ENCODE measurements at regions not wholly inside any gene's neighbourhood (a gene's known extent, or its start where the extent isn't known, plus 50 kb on each side); places are given as distances from the start of the nearest gene placed in this dataset.
"Not testable (repeated sequence)": the region's sequence is repeated elsewhere in the genome, so short reads cannot be mapped to it uniquely, and the experiment has no call there.

DNA sequence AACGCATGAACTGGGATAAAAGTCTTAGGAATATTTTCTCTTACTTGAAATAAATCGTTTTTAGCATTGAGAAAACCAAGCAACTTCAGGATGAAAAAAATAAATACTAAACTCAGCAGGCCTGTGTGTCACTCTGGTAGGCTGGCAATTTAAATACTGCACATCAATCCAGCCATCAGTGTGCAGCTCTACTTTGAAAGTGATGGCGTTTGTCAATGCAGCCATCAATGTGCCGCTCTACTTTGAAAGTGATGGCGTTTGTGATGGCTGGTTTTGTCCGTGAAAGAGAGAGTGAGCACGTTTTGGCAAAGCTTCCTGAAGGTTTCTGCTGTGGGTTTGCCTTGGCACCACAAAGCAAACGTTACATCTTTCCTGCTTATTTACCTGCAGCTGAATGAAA is 543.5 kb upstream of the SALL3 start:
- Mint-ChIP-seq H3K9me3 (peaks cover 9 to 24% (median 19%) of the 10 kb centered on the region in 7 donors), H3K4me1 (no peaks in the 10 kb centered on the region), H3K4me3 (no peak overlapping the region), H3K36me3 (no peaks in the 10 kb centered on the region), H3K27me3 (ENCODE audit: low read depth in 3 of 3) (peaks cover 0 to 2% (median 0%) of the 10 kb centered on the region in 3 donors), H3K27ac (no peak overlapping the region)
- intact Hi-C loops (cut with micrococcal nuclease), result no loop called here
- Histone ChIP-seq H3K27ac (ENCODE audit: low read depth in 1 of 2, low read length in 2 of 2) (no peak overlapping the region), H3K4me1 (ENCODE audit: control insufficient read depth in 1 of 2, insufficient read depth in 2 of 2, low read length in 2 of 2) (no peaks in the 10 kb centered on the region), H2AFZ (ENCODE audit: insufficient read depth, low read depth, low read length, poor library complexity, severe bottlenecking) (no peak overlapping the region), H4K20me1 (ENCODE audit: insufficient read depth, low read length) (no peaks in the 10 kb centered on the region), H3K79me2 (ENCODE audit: insufficient read depth, low read length) (no peaks in the 10 kb centered on the region), H3K9ac (ENCODE audit: insufficient read depth, low read length, poor library complexity, severe bottlenecking) (no peak overlapping the region), H3K36me3 (replicated peaks in 1 of 2; ENCODE audit: control insufficient read depth in 1 of 2, insufficient read depth in 2 of 2, low read length in 2 of 2) (no peaks in the 10 kb centered on the region), H3K4me3 (replicated peaks in 1 of 3; ENCODE audit: low read depth in 2 of 3, low read length in 3 of 3) (no peak overlapping the region), H3K4me2 (replicated peaks; ENCODE audit: extremely low read depth, low read length, poor library complexity, severe bottlenecking) (no peak overlapping the region), H3K9me3 (replicated peaks in 1 of 2; ENCODE audit: control insufficient read depth in 1 of 2, insufficient read depth in 1 of 2, low read length in 2 of 2) (peaks cover 26 to 42% of the 10 kb centered on the region in 2 donors), H3K27me3 (ENCODE audit: control insufficient read depth in 2 of 2, insufficient read depth in 2 of 2, low read length in 2 of 2) (no peaks in the 10 kb centered on the region)
- no peak for DNase-seq
- WGBS (ENCODE audit: insufficient coverage), result 79% methylated on average over 5 of the region's 8 CpGs
- TF ChIP-seq, protein P1, sequence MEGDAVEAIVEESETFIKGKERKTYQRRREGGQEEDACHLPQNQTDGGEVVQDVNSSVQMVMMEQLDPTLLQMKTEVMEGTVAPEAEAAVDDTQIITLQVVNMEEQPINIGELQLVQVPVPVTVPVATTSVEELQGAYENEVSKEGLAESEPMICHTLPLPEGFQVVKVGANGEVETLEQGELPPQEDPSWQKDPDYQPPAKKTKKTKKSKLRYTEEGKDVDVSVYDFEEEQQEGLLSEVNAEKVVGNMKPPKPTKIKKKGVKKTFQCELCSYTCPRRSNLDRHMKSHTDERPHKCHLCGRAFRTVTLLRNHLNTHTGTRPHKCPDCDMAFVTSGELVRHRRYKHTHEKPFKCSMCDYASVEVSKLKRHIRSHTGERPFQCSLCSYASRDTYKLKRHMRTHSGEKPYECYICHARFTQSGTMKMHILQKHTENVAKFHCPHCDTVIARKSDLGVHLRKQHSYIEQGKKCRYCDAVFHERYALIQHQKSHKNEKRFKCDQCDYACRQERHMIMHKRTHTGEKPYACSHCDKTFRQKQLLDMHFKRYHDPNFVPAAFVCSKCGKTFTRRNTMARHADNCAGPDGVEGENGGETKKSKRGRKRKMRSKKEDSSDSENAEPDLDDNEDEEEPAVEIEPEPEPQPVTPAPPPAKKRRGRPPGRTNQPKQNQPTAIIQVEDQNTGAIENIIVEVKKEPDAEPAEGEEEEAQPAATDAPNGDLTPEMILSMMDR (IDR thresholded peaks at IDR 0.05), result no peak

DNA sequence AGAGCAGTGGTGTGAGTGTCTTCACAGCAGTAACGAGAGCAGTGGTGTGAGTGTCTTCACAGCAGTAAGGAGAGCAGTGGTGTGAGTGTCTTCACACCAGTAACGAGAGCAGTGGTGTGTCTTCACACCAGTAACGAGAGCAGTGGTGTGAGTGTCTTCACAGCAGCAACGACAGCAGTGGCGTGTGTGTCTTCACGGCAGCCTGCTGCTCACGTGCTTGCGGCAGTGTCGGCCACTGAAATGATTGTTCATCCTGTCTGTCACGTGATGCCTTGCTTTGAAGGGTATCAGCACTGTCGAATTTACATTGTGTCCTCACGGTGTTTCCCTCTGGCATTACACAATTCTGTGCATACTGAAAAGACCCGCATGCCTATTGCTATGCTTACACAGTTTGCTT is 541.4 kb upstream of the SALL3 start:
- H3K27me3 Mint-ChIP-seq (ENCODE audit: low read depth in 3 of 3); H3K27ac ChIP-seq (ENCODE audit: low read depth in 1 of 2, low read length in 2 of 2); DNase-seq; H3K36me3 Mint-ChIP-seq; H4K20me1 ChIP-seq (ENCODE audit: insufficient read depth, low read length); H3K4me1 Mint-ChIP-seq; H3K27me3 ChIP-seq (ENCODE audit: control insufficient read depth in 2 of 2, insufficient read depth in 2 of 2, low read length in 2 of 2); H3K4me1 ChIP-seq (ENCODE audit: control insufficient read depth in 1 of 2, insufficient read depth in 2 of 2, low read length in 2 of 2); H3K27ac Mint-ChIP-seq; intact Hi-C loops (cut with micrococcal nuclease); H3K4me2 ChIP-seq (replicated peaks; ENCODE audit: extremely low read depth, low read length, poor library complexity, severe bottlenecking); H2AFZ ChIP-seq (ENCODE audit: insufficient read depth, low read depth, low read length, poor library complexity, severe bottlenecking); H3K4me3 ChIP-seq (replicated peaks in 1 of 3; ENCODE audit: low read depth in 2 of 3, low read length in 3 of 3); H3K36me3 ChIP-seq (replicated peaks in 1 of 2; ENCODE audit: control insufficient read depth in 1 of 2, insufficient read depth in 2 of 2, low read length in 2 of 2); H3K79me2 ChIP-seq (ENCODE audit: insufficient read depth, low read length); H3K4me3 Mint-ChIP-seq; H3K9ac ChIP-seq (ENCODE audit: insufficient read depth, low read length, poor library complexity, severe bottlenecking): not testable (repeated sequence)
- WGBS (ENCODE audit: insufficient coverage), result 89% methylated on average over 7 of the region's 13 CpGs
- peaks cover 15 to 27% of the 10 kb centered on the region in 2 donors for H3K9me3 ChIP-seq (replicated peaks in 1 of 2; ENCODE audit: control insufficient read depth in 1 of 2, insufficient read depth in 1 of 2, low read length in 2 of 2)
- H3K9me3 Mint-ChIP-seq, result peaks cover 8 to 15% (median 12%) of the 10 kb centered on the region in 7 donors
